ENCODE measurements at regions not wholly inside any gene's neighbourhood (a gene's known extent, or its start where the extent isn't known, plus 50 kb on each side); places are given as distances from the start of the nearest gene placed in this dataset.
A peak's percentile ranks its signal among the peaks of the same experiment; 100 is the strongest.
"Not testable (repeated sequence)": the region's sequence is repeated elsewhere in the genome, so short reads cannot be mapped to it uniquely, and the experiment has no call there.

GRCh38 chr11:71101606-71102005 is 150.8 kb downstream of the SHANK2 start:
- no peak for FAIRE-seq
- DNase-seq (ENCODE audit: low spot score) = no peak

- FAIRE-seq = no peak
- DNase-seq (ENCODE audit: low spot score) = no peak
Observed at GRCh38 chr11:71101046-71101445, 151.3 kb downstream of the SHANK2 start.

- DNase-seq (ENCODE audit: low spot score) (no peak), FAIRE-seq (no peak)
Observed at GRCh38 chr11:71098776-71099175, 153.6 kb downstream of the SHANK2 start.

- FAIRE-seq = peak; percentile 98
- no peak for DNase-seq (ENCODE audit: low spot score)
Observed at GRCh38 chr11:71097506-71098240, 154.7 kb downstream of the SHANK2 start.

GRCh38 chr11:71096751-71097388 is 155.5 kb downstream of the SHANK2 start:
- no peak for FAIRE-seq

GRCh38 chr11:71095294-71095850 is 157.0 kb downstream of the SHANK2 start:
- DNase-seq (ENCODE audit: low spot score) (no peak), FAIRE-seq (no peak)

More at GRCh38 chr11:71096751-71097388, 155.5 kb downstream of the SHANK2 start:
- DNase-seq (ENCODE audit: low spot score) = peak; percentile 44

GRCh38 chr11:71094296-71095077 is 157.9 kb downstream of the SHANK2 start:
- DNase-seq (ENCODE audit: low spot score) = no peak
- FAIRE-seq = no peak

- DNase-seq (ENCODE audit: low spot score) (no peak), FAIRE-seq (no peak)
Observed at GRCh38 chr11:71093783-71094182, 158.6 kb downstream of the SHANK2 start.

- DNase-seq (ENCODE audit: low spot score) (no peak), FAIRE-seq (no peak)
Observed at GRCh38 chr11:71091506-71092265, 160.7 kb downstream of the SHANK2 start.

- FAIRE-seq = no peak
- DNase-seq (ENCODE audit: low spot score) = no peak
Observed at GRCh38 chr11:71089571-71089970, 162.8 kb downstream of the SHANK2 start.

- not testable (repeated sequence) for DNase-seq (ENCODE audit: low spot score); FAIRE-seq
Observed at GRCh38 chr11:71088314-71089215, 163.8 kb downstream of the SHANK2 start.

GRCh38 chr11:71086687-71087258 is 165.6 kb downstream of the SHANK2 start:
- DNase-seq (ENCODE audit: low spot score) = peak; percentile 67
- FAIRE-seq = no peak

- DNase-seq (ENCODE audit: low spot score) = no peak
- FAIRE-seq = no peak
Observed at GRCh38 chr11:71084306-71085012, 167.9 kb downstream of the SHANK2 start.

- DNase-seq (ENCODE audit: low spot score) = no peak
- no peak for FAIRE-seq
Observed at GRCh38 chr11:71083105-71083504, 169.3 kb downstream of the SHANK2 start.

- no peak for DNase-seq (ENCODE audit: low spot score)
- no peak for FAIRE-seq
Observed at GRCh38 chr11:71082454-71082853, 169.9 kb downstream of the SHANK2 start.

- DNase-seq (ENCODE audit: low spot score) (no peak), FAIRE-seq (no peak)
Observed at GRCh38 chr11:71081704-71082230, 170.6 kb downstream of the SHANK2 start.

GRCh38 chr11:71080239-71081097 is 171.9 kb downstream of the SHANK2 start:
- peak; percentile 81 for DNase-seq (ENCODE audit: low spot score)

GRCh38 chr11:71079795-71080194 is 172.6 kb downstream of the SHANK2 start:
- FAIRE-seq (no peak), DNase-seq (ENCODE audit: low spot score) (no peak)

More at GRCh38 chr11:71080239-71081097, 171.9 kb downstream of the SHANK2 start:
- no peak for FAIRE-seq

All from urothelium cell line (cell line).